SK-N-SH (cell line): ENCODE measurements at regions not wholly inside any gene's neighbourhood (a gene's known extent, or its start where the extent isn't known, plus 50 kb on each side); places are given as distances from the start of the nearest gene placed in this dataset.

Source experiments
- CTCF ChIA-PET: fragments of 300-600, 350-600 bp; formaldehyde crosslinking; extraction: SDS; loops from one replicate; lab custom pipeline; 2021; lab: Yijun Ruan, JAX
- POLR2A ChIA-PET: fragments of 350-600 bp; sonication (Branson Sonifier 250); formaldehyde crosslinking; extraction: SDS; loops from one replicate; lab custom pipeline; 2020; ENCODE audit warnings: antibody characterized with exemption, inconsistent platforms; lab: Yijun Ruan, JAX
- DNase-seq: peaks from one replicate; pipeline ENCODE4 v3.0.0; 2012
- H2AFZ ChIP-seq: fragments of 200-600 bp; sonication (generic); 2 replicates; pipeline ENCODE4 v1.8.1; 2016; ENCODE audit warnings: antibody characterized with exemption, mild to moderate bottlenecking, low read depth
- H3F3A ChIP-seq: fragments of 200-600 bp; sonication (generic); replicated peaks from 2 replicates; pipeline ENCODE3; 2016; ENCODE audit warnings: antibody characterized with exemption, mild to moderate bottlenecking; ENCODE audit not compliant: insufficient read depth
- H3K27ac ChIP-seq, 2 experiments: fragments of 200-500 bp in 1 of 2; fragments of 200-600 bp in 1 of 2; sonication (Bioruptor generic) in 1 of 2; sonication (generic), shearing (Covaris generic) in 1 of 2; 2 replicates each; pipeline versions ENCODE4 v1.5.1 to v1.6.1; 2014 to 2016; ENCODE audit warnings: low read depth in 2 of 2, inconsistent platforms in 1 of 2, low read length in 1 of 2, mild to moderate bottlenecking in 1 of 2, mixed read lengths in 1 of 2
- H3K27me3 ChIP-seq: fragments of 200-600 bp; sonication (generic), shearing (Covaris generic); 2 replicates; pipeline ENCODE4 v1.6.1; 2016; ENCODE audit warnings: mixed run types; ENCODE audit not compliant: insufficient read depth
- H3K36me3 ChIP-seq, 2 experiments: fragments of 200-500 bp in 1 of 2; fragments of 200-600 bp in 1 of 2; sonication (Bioruptor generic) in 1 of 2; sonication (generic) in 1 of 2; replicated peaks in 1 of 2; 2 replicates each; pipeline versions ENCODE3 to v1.5.1; 2014 to 2016; ENCODE audit warnings: low read length in 1 of 2, mild to moderate bottlenecking in 1 of 2; ENCODE audit not compliant: insufficient read depth in 2 of 2, control insufficient read depth in 1 of 2
- H3K4me1 ChIP-seq, 2 experiments: fragments of 200-500 bp in 1 of 2; fragments of 200-600 bp in 1 of 2; sonication (Bioruptor generic) in 1 of 2; sonication (generic), shearing (Covaris generic) in 1 of 2; 2 replicates each; pipeline versions ENCODE4 v1.5.1 to v1.6.1; 2014 to 2016; ENCODE audit warnings: low read depth in 1 of 2, low read length in 1 of 2, mixed run types in 1 of 2; ENCODE audit not compliant: insufficient read depth in 2 of 2, control insufficient read depth in 1 of 2
- H3K4me2 ChIP-seq: fragments of 200-600 bp; sonication (generic), shearing (Covaris generic); 2 replicates; pipeline ENCODE4 v1.6.1; 2017; ENCODE audit warnings: mixed run types
- H3K4me3 ChIP-seq, 2 experiments: fragments of 200-500 bp in 1 of 2; fragments of 200-600 bp in 1 of 2; sonication (Bioruptor generic) in 1 of 2; sonication (generic), shearing (Covaris generic) in 1 of 2; 2 replicates each; pipeline versions ENCODE4 v1.5.1 to v1.8.1; 2014 to 2016; ENCODE audit warnings: low read depth in 2 of 2, inconsistent platforms in 1 of 2, low read length in 1 of 2, mild to moderate bottlenecking in 1 of 2, mixed read lengths in 1 of 2, moderate library complexity in 1 of 2
- H3K79me2 ChIP-seq: fragments of 200-600 bp; sonication (generic); 2 replicates; pipeline ENCODE4 v1.8.1; 2017; ENCODE audit warnings: mild to moderate bottlenecking; ENCODE audit not compliant: insufficient read depth
- H3K9ac ChIP-seq: fragments of 200-600 bp; sonication (generic); 2 replicates; pipeline ENCODE4 v1.6.1; 2017; ENCODE audit warnings: mixed run types
- H3K9me2 ChIP-seq: fragments of 200-600 bp; sonication (generic); 2 replicates; pipeline ENCODE4 v1.6.1; 2017; ENCODE audit warnings: mixed run types
- H3K9me3 ChIP-seq: fragments of 200-600 bp; sonication (generic); 2 replicates; pipeline ENCODE4 v1.6.1; 2017; ENCODE audit warnings: mixed run types, mild to moderate bottlenecking, moderate library complexity
- H4K20me1 ChIP-seq: fragments of 200-600 bp; sonication (generic); 2 replicates; pipeline ENCODE4 v1.6.1; 2017; ENCODE audit warnings: mild to moderate bottlenecking, mixed run types; ENCODE audit not compliant: insufficient read depth
- ELF1 ChIP-seq: IDR thresholded peaks from 2 replicates; pipeline ENCODE4 v1.4.0; 2012
- EZH2phosphoT487 ChIP-seq: fragments of 200-600 bp; sonication (generic); IDR thresholded peaks from 2 replicates; pipeline ENCODE4 v1.6.1; 2017; ENCODE audit warnings: low read depth, mixed run types, mild to moderate bottlenecking, antibody characterized with exemption, moderate library complexity, borderline replicate concordance
- GABPA ChIP-seq: IDR thresholded peaks from 2 replicates; pipeline ENCODE4 v1.4.0; 2012; ENCODE audit warnings: low read depth, mild to moderate bottlenecking
- GATA2 ChIP-seq: sonication (generic); formaldehyde crosslinking; IDR thresholded peaks from 2 replicates; pipeline ENCODE4 v1.5.0; 2020; ENCODE audit warnings: mild to moderate bottlenecking, missing genetic modification reagents
- MEF2A ChIP-seq: IDR thresholded peaks from 2 replicates; pipeline ENCODE4 v1.4.0; 2012; ENCODE audit warnings: low read depth, borderline replicate concordance
- MXI1 ChIP-seq: IDR thresholded peaks from 2 replicates; pipeline ENCODE4 v1.6.1; 2012; ENCODE audit warnings: mild to moderate bottlenecking, low read depth, low read length, improper control_type of control experiment
- NFIC ChIP-seq: IDR thresholded peaks from 2 replicates; pipeline ENCODE4 v1.4.0; 2012; ENCODE audit warnings: borderline replicate concordance
- POLR2AphosphoS5 ChIP-seq: IDR thresholded peaks from 2 replicates; pipeline ENCODE4 v1.6.1; 2012; ENCODE audit warnings: low read depth, low read length
- REST ChIP-seq: IDR thresholded peaks from 2 replicates; pipeline ENCODE4 v1.6.1; 2012; ENCODE audit warnings: mild to moderate bottlenecking, low read depth, low read length, moderate library complexity
- SIN3A ChIP-seq: IDR thresholded peaks from 2 replicates; pipeline ENCODE4 v1.6.1; 2012; ENCODE audit warnings: low read depth, mild to moderate bottlenecking, low read length, moderate library complexity, borderline replicate concordance
- TAF1 ChIP-seq: IDR thresholded peaks from 2 replicates; pipeline ENCODE4 v1.6.1; 2012; ENCODE audit warnings: low read depth, mild to moderate bottlenecking, low read length, moderate library complexity, borderline replicate concordance
- TCF12 ChIP-seq: IDR thresholded peaks from 2 replicates; pipeline ENCODE4 v1.4.0; 2012
- TEAD4 ChIP-seq: IDR thresholded peaks from 2 replicates; pipeline ENCODE4 v1.4.0; 2012; ENCODE audit warnings: mild to moderate bottlenecking, borderline replicate concordance; ENCODE audit not compliant: insufficient read depth
- WGBS: methylation state at CpG from one replicate; pipeline ENCODE4 v1.1.6; 2017; ENCODE audit warnings: low lambda C conversion rate; 5-methylcytosine and 5-hydroxymethylcytosine counted together
- TF ChIP-seq, protein P1 (sequence below): fragments of 150-350 bp; IDR thresholded peaks from 2 replicates; pipeline ENCODE4 v1.6.1; 2016; ENCODE audit warnings: mild to moderate bottlenecking, low read depth, low read length
- TF ChIP-seq, protein P2 (sequence below): fragments of 200-600 bp; sonication (generic); IDR thresholded peaks from 2 replicates; pipeline ENCODE4 v1.6.1; 2017; ENCODE audit warnings: antibody characterized with exemption, mild to moderate bottlenecking, moderate library complexity

- Histone ChIP-seq H3K4me2 (no peak overlapping the region), H4K20me1 (no peaks in the 10 kb centered on the region), H3K27ac (no peak overlapping the region), H3K9me2 (no peaks in the 10 kb centered on the region), H3F3A (no peaks in the 10 kb centered on the region), H3K27me3 (no peaks in the 10 kb centered on the region), H3K79me2 (no peaks in the 10 kb centered on the region), H3K9ac (no peak overlapping the region), H3K9me3 (no peaks in the 10 kb centered on the region), H3K4me3 (no peak overlapping the region), H3K36me3 (no peaks in the 10 kb centered on the region), H3K4me1 (no peaks in the 10 kb centered on the region), H2AFZ (no peak overlapping the region)
- no peak for DNase-seq
- POLR2A ChIA-PET, result no interaction called here
- WGBS, result 6% methylated on average over 3 of the region's 3 CpGs
- TF ChIP-seq MEF2A, result no peak
- TF ChIP-seq SIN3A, result no peak
- no peak for TF ChIP-seq GATA2 (CRISPR knock-in tag)
- TF ChIP-seq ELF1, result no peak
- no peak for TF ChIP-seq TEAD4
- no peak for TF ChIP-seq MXI1
- no peak for TF ChIP-seq NFIC
- TF ChIP-seq EZH2phosphoT487, result no peak
- TF ChIP-seq, protein P1, sequence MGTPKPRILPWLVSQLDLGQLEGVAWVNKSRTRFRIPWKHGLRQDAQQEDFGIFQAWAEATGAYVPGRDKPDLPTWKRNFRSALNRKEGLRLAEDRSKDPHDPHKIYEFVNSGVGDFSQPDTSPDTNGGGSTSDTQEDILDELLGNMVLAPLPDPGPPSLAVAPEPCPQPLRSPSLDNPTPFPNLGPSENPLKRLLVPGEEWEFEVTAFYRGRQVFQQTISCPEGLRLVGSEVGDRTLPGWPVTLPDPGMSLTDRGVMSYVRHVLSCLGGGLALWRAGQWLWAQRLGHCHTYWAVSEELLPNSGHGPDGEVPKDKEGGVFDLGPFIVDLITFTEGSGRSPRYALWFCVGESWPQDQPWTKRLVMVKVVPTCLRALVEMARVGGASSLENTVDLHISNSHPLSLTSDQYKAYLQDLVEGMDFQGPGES, result no peak
- TF ChIP-seq, protein P2, sequence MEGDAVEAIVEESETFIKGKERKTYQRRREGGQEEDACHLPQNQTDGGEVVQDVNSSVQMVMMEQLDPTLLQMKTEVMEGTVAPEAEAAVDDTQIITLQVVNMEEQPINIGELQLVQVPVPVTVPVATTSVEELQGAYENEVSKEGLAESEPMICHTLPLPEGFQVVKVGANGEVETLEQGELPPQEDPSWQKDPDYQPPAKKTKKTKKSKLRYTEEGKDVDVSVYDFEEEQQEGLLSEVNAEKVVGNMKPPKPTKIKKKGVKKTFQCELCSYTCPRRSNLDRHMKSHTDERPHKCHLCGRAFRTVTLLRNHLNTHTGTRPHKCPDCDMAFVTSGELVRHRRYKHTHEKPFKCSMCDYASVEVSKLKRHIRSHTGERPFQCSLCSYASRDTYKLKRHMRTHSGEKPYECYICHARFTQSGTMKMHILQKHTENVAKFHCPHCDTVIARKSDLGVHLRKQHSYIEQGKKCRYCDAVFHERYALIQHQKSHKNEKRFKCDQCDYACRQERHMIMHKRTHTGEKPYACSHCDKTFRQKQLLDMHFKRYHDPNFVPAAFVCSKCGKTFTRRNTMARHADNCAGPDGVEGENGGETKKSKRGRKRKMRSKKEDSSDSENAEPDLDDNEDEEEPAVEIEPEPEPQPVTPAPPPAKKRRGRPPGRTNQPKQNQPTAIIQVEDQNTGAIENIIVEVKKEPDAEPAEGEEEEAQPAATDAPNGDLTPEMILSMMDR, result no peak
- CTCF ChIA-PET, result no interaction called here
Measured at GRCh38 chrX:94424456-94424855, 750.5 kb downstream of the FAM133A start.

DNA sequence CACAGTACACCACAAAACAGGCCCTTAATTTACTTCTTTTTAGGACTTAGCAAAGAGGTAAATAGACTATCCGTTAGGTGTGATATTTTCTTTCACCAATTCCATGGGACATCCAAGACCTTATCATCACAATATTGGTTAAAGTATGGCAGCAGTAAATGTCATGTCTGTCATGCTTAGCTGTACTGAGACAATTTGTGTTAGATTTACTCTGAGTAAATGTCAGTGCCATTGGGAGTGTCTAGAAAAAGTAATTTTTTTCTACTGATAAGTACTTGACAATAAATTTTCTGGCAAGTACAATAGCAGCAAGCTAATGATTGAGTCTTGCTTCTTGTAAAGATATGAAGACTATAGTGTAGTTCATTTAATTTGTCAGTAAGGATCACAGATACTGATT is 756.1 kb downstream of the FAM133A start:
- H3K79me2 ChIP-seq, result no peaks in the 10 kb centered on the region
- no peaks in the 10 kb centered on the region for H3K4me1 ChIP-seq
- H3K9me2 ChIP-seq, result no peaks in the 10 kb centered on the region
- 4% methylated on average over 1 of the region's 1 CpG for WGBS
- no peaks in the 10 kb centered on the region for H3K36me3 ChIP-seq
- no peak overlapping the region for H3K4me3 ChIP-seq
- H3K9ac ChIP-seq, result no peak overlapping the region
- H4K20me1 ChIP-seq, result no peaks in the 10 kb centered on the region
- no peak overlapping the region for H2AFZ ChIP-seq
- H3K27ac ChIP-seq, result no peak overlapping the region
- no peak overlapping the region for H3K4me2 ChIP-seq
- ChIA-PET CTCF (interaction anchor here (0.6 kb wide), 1 partner anchor 27 kb away, joined by 3 read pairs; no protein-coding TSS in a partner anchor), POLR2A (no interaction called here)
- DNase-seq, result no peak
- H3F3A ChIP-seq, result no peaks in the 10 kb centered on the region
- TF ChIP-seq REST, result no peak
- TF ChIP-seq, protein P1, result no peak
- no peak for TF ChIP-seq TAF1
- TF ChIP-seq TCF12, result no peak
- no peak for TF ChIP-seq GATA2 (CRISPR knock-in tag)
- TF ChIP-seq POLR2AphosphoS5, result no peak
- TF ChIP-seq GABPA, result no peak
- no peaks in the 10 kb centered on the region for H3K9me3 ChIP-seq
- H3K27me3 ChIP-seq, result no peaks in the 10 kb centered on the region
